GM12878 (cell line): ENCODE measurements at regions not wholly inside any gene's neighbourhood (a gene's known extent, or its start where the extent isn't known, plus 50 kb on each side); places are given as distances from the start of the nearest gene placed in this dataset.

Experiments used
- ATAC-seq: fragments of 200-7000 bp; cut with Tn5 transposase; 3 replicates; pipeline ENCODE4 v1.9.1; 2020; ENCODE audit warnings: mild to moderate bottlenecking, moderate library complexity
- BruUV-seq: library from RNA; stranded (reverse); fragments of 400-500 nt; replicated peaks from 2 replicates; lab custom pipeline; 2021; lab: Mats Ljungman, UMichigan
- CTCF ChIA-PET: fragments of 300-600 bp; sonication (Branson Sonifier 250); formaldehyde crosslinking; extraction: SDS; loops from one replicate; lab custom pipeline; 2021; ENCODE audit warnings: inconsistent platforms; lab: Yijun Ruan, JAX
- POLR2A ChIA-PET: fragments of 350-600 bp; formaldehyde crosslinking; extraction: SDS; loops from one replicate; lab custom pipeline; 2021; ENCODE audit warnings: inconsistent platforms; lab: Charles Lee
- RAD21 ChIA-PET: fragments of 300-600 bp; sonication (Branson Sonifier 250); formaldehyde crosslinking; loops from one replicate; lab custom pipeline; 2023; ENCODE audit warnings: antibody characterized with exemption; ENCODE audit not compliant: unreplicated experiment; lab: Charles Lee
- SMC1A ChIA-PET: fragments of 300-600 bp; sonication (Branson Sonifier 250); formaldehyde crosslinking; loops from one replicate; lab custom pipeline; 2023; ENCODE audit not compliant: unreplicated experiment, uncharacterized antibody; lab: Charles Lee
- DNase-seq: peaks from one replicate; pipeline ENCODE4 v3.0.0-alpha.2; 2011; ENCODE audit warnings: low read depth, low spot score
- FAIRE-seq: peaks from 3 replicates; lab custom pipeline; 2011; peaks lifted over from hg19 to GRCh38; lab: Jason Lieb, UNC
- H2AFZ ChIP-seq: 2 replicates; pipeline ENCODE4 v1.6.0; 2011; ENCODE audit warnings: low read depth, low read length, control low read depth; ENCODE audit not compliant: control insufficient read depth
- H3K27ac ChIP-seq: 2 replicates; pipeline ENCODE4 v1.5.1; 2011; ENCODE audit warnings: control low read depth; ENCODE audit not compliant: control insufficient read depth, insufficient read depth
- H3K27me3 ChIP-seq, 2 experiments: replicated peaks in 1 of 2; 2 replicates each; pipeline versions ENCODE4 v1.6.0 to v1.6.1; 2011; ENCODE audit warnings: low read length in 1 of 2; ENCODE audit not compliant: control insufficient read depth in 2 of 2, insufficient read depth in 2 of 2
- H3K36me3 ChIP-seq, 2 experiments: 2 replicates each; pipeline ENCODE4 v1.5.1; 2011; ENCODE audit warnings: low read length in 1 of 2; ENCODE audit not compliant: control insufficient read depth in 2 of 2, insufficient read depth in 2 of 2
- H3K4me1 ChIP-seq: 2 replicates; pipeline ENCODE4 v1.6.1; 2011; ENCODE audit warnings: mild to moderate bottlenecking, low read length, moderate library complexity, mixed read lengths; ENCODE audit not compliant: control insufficient read depth, insufficient read depth
- H3K4me2 ChIP-seq: 2 replicates; pipeline ENCODE4 v1.6.0; 2011; ENCODE audit warnings: control low read depth; ENCODE audit not compliant: control insufficient read depth, insufficient read depth
- H3K4me3 ChIP-seq: fragments of 200-600 bp; sonication (generic); 2 replicates; pipeline ENCODE4 v1.5.1; 2016
- H3K79me2 ChIP-seq: 2 replicates; pipeline ENCODE4 v1.6.0; 2011; ENCODE audit warnings: low read length; ENCODE audit not compliant: control insufficient read depth, insufficient read depth
- H3K9ac ChIP-seq: 2 replicates; pipeline ENCODE4 v1.8.0; 2011; ENCODE audit warnings: low read length, control low read depth, mixed read lengths; ENCODE audit not compliant: control insufficient read depth, insufficient read depth
- H3K9me3 ChIP-seq: replicated peaks from 3 replicates; pipeline ENCODE4 v1.5.1; 2011; ENCODE audit warnings: mild to moderate bottlenecking, low read length; ENCODE audit not compliant: control insufficient read depth, insufficient read depth
- H4K20me1 ChIP-seq: 2 replicates; pipeline ENCODE4 v1.6.0; 2011; ENCODE audit not compliant: control insufficient read depth, insufficient read depth
- ASH2L ChIP-seq: fragments of 300-600, 200-600 bp; sonication (generic); IDR thresholded peaks from 2 replicates; pipeline ENCODE4 v1.6.1; 2017; ENCODE audit warnings: low read depth, mild to moderate bottlenecking, borderline replicate concordance
- CBFB ChIP-seq: IDR thresholded peaks from 2 replicates; pipeline ENCODE4 v1.6.1; 2016; ENCODE audit warnings: antibody characterized with exemption, low read depth
- EGR1 ChIP-seq, 2 experiments: IDR thresholded peaks; 1 replicate in 1 of 2; 2 replicates in 1 of 2; pipeline ENCODE4 v1.6.1; 2011 to 2012; ENCODE audit warnings: low read depth in 2 of 2, low read length in 2 of 2, borderline replicate concordance in 1 of 2, mild to moderate bottlenecking in 1 of 2, moderate library complexity in 1 of 2
- EZH2 ChIP-seq: IDR thresholded peaks from 2 replicates; pipeline ENCODE4 v1.6.1; 2012; ENCODE audit warnings: low read depth, mild to moderate bottlenecking, control low read depth, inconsistent platforms, low read length, borderline replicate concordance; ENCODE audit not compliant: control insufficient read depth
- HCFC1 ChIP-seq: fragments of 150-350 bp; IDR thresholded peaks from 2 replicates; pipeline ENCODE4 v1.6.1; 2014; ENCODE audit warnings: low read length
- MYB ChIP-seq: fragments of 150-350 bp; IDR thresholded peaks from 2 replicates; pipeline ENCODE4 v1.6.1; 2014; ENCODE audit warnings: mild to moderate bottlenecking, low read depth, low read length, borderline replicate concordance
- PAX5 ChIP-seq: IDR thresholded peaks from 2 replicates; pipeline ENCODE4 v1.6.1; 2011; ENCODE audit warnings: low read depth, low read length, borderline replicate concordance
- POLR2AphosphoS2 ChIP-seq: IDR thresholded peaks from 2 replicates; pipeline ENCODE4 v1.6.1; 2011; ENCODE audit warnings: low read depth, mild to moderate bottlenecking, low read length, improper control_type of control experiment, moderate library complexity
- POLR2AphosphoS5 ChIP-seq: IDR thresholded peaks from 2 replicates; pipeline ENCODE4 v1.6.1; 2011; ENCODE audit warnings: mild to moderate bottlenecking, low read length, inconsistent platforms
- STAT3 ChIP-seq: IDR thresholded peaks from 2 replicates; pipeline ENCODE4 v1.6.1; 2011; ENCODE audit warnings: low read depth, low read length, improper control_type of control experiment
- TBL1XR1 ChIP-seq: IDR thresholded peaks from 2 replicates; pipeline ENCODE4 v1.6.1; 2012; ENCODE audit warnings: low read depth, low read length, improper control_type of control experiment
- USF1 ChIP-seq: IDR thresholded peaks from 2 replicates; pipeline ENCODE4 v1.6.1; 2011; ENCODE audit warnings: borderline replicate concordance, low read depth, mild to moderate bottlenecking, moderate library complexity, mixed read lengths, low read length; ENCODE audit not compliant: insufficient read depth; ENCODE audit errors: extremely low read length
- WRNIP1 ChIP-seq: IDR thresholded peaks from 2 replicates; pipeline ENCODE4 v1.6.1; 2011; ENCODE audit warnings: low read depth, low read length, improper control_type of control experiment, borderline replicate concordance
- ZBED1 ChIP-seq: IDR thresholded peaks from 2 replicates; pipeline ENCODE4 v1.6.1; 2016; ENCODE audit warnings: borderline replicate concordance
- ZNF24 ChIP-seq: fragments of 450-650 bp; IDR thresholded peaks from 2 replicates; pipeline ENCODE4 v1.6.1; 2017; ENCODE audit warnings: antibody characterized with exemption, mild to moderate bottlenecking
- WGBS: methylation state at CpG from one replicate; pipeline ENCODE4 v1.1.6; 2016; ENCODE audit warnings: low lambda C conversion rate; ENCODE audit not compliant: insufficient replicate concordance, insufficient coverage; ENCODE audit errors: missing lambda C conversion rate; 5-methylcytosine and 5-hydroxymethylcytosine counted together
- in situ Hi-C: fragments of 300-500 bp; cut with MboI; formaldehyde crosslinking; loops from 9 replicates; pipeline ENCODE4 v1.14.3; 2018; ENCODE audit warnings: mixed read lengths
- intact Hi-C: fragments of 100-400 bp; cut with micrococcal nuclease; formaldehyde crosslinking; loops from one replicate; pipeline ENCODE4 v1.14.2; 2022; ENCODE audit not compliant: unreplicated experiment
- TF ChIP-seq, protein P1 (sequence below): fragments of 150-350 bp; IDR thresholded peaks from 2 replicates; pipeline ENCODE4 v1.6.1; 2016; ENCODE audit warnings: low read depth, low read length

DNA sequence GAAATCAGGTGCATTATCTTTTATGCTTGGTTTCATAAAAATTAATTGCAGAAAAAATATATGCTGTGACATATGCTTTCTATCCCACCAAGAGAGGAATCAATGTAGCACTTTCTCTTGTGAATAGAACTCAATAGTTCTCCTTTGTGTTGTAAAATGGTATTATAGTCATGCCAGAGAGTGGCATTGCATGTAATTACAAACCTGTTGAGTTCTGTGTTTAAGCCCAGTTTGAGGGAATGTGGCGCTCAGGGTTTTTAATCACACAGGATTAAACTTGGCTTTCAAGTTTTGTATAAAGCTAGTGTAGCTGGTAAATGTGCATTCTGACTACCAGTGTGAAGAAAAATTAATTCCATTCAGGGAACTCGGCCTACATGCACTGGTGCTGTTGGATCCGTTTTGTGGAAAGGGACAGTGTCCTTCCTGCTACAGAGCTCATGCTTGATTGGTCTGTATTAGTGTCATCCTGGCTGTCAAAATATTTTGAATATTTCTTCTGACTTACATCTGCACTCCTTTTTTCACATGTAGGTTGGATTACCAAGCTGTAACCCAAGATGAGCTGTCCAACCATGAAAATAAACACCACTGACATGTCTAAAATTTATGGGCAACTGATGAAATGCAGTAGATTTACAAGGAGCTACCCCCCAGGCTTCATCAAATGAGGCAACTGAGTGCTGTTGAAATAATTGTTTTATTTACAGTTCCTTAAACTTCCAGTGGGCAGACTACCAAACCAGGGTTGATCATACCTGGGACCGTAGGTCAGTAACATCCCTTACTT, 80.3 kb downstream of the SLC4A3 start:
- H3K27me3 ChIP-seq, result no peaks in the 10 kb centered on the region
- in situ Hi-C loops, result no loop called here
- no peaks in the 10 kb centered on the region for H4K20me1 ChIP-seq
- POLR2A ChIA-PET, result no interaction called here
- RAD21 ChIA-PET, result no interaction called here
- no peaks in the 10 kb centered on the region for H3K36me3 ChIP-seq
- no peaks in the 10 kb centered on the region for H3K9me3 ChIP-seq
- FAIRE-seq (no peak), DNase-seq (no peak), ATAC-seq (no peak)
- no peak overlapping the region for H2AFZ ChIP-seq
- H3K4me1 ChIP-seq, result no peaks in the 10 kb centered on the region
- intact Hi-C loops, result no loop called here
- H3K4me3 ChIP-seq, result no peak overlapping the region
- no peaks in the 10 kb centered on the region for H3K79me2 ChIP-seq
- no TSS peak for BruUV-seq
- SMC1A ChIA-PET, result no interaction called here
- H3K4me2 ChIP-seq, result no peak overlapping the region
- TF ChIP-seq WRNIP1, result no peak
- no peak for TF ChIP-seq ASH2L
- no peak for TF ChIP-seq CBFB
- no peak for TF ChIP-seq EZH2
- no peak for TF ChIP-seq POLR2AphosphoS5
- TF ChIP-seq ZBED1, result no peak
- no peak for TF ChIP-seq PAX5
- TF ChIP-seq TBL1XR1, result no peak
- TF ChIP-seq POLR2AphosphoS2, result no peak
- no peak for TF ChIP-seq HCFC1
- TF ChIP-seq STAT3, result no peak
- TF ChIP-seq EGR1 (IDR thresholded peaks at IDR 0.05; ENCODE audit: borderline replicate concordance in 1 of 2, low read depth in 2 of 2, low read length in 2 of 2), result no peak
- no peak for TF ChIP-seq MYB
- no peak for TF ChIP-seq ZNF24
- no peak for TF ChIP-seq USF1
- TF ChIP-seq, protein P1, sequence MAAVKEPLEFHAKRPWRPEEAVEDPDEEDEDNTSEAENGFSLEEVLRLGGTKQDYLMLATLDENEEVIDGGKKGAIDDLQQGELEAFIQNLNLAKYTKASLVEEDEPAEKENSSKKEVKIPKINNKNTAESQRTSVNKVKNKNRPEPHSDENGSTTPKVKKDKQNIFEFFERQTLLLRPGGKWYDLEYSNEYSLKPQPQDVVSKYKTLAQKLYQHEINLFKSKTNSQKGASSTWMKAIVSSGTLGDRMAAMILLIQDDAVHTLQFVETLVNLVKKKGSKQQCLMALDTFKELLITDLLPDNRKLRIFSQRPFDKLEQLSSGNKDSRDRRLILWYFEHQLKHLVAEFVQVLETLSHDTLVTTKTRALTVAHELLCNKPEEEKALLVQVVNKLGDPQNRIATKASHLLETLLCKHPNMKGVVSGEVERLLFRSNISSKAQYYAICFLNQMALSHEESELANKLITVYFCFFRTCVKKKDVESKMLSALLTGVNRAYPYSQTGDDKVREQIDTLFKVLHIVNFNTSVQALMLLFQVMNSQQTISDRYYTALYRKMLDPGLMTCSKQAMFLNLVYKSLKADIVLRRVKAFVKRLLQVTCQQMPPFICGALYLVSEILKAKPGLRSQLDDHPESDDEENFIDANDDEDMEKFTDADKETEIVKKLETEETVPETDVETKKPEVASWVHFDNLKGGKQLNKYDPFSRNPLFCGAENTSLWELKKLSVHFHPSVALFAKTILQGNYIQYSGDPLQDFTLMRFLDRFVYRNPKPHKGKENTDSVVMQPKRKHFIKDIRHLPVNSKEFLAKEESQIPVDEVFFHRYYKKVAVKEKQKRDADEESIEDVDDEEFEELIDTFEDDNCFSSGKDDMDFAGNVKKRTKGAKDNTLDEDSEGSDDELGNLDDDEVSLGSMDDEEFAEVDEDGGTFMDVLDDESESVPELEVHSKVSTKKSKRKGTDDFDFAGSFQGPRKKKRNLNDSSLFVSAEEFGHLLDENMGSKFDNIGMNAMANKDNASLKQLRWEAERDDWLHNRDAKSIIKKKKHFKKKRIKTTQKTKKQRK, result no peak
- CTCF ChIA-PET, result interaction anchor here (1.3 to 1.4 kb wide), 2 partner anchors 18 to 148 kb away, joined by 3 to 6 read pairs; no protein-coding TSS in a partner anchor
- H3K9ac ChIP-seq, result no peak overlapping the region
- 33% methylated on average over 4 of the region's 4 CpGs for WGBS
- no peak overlapping the region for H3K27ac ChIP-seq
